ENCODE measurements at regions not wholly inside any gene's neighbourhood (a gene's known extent, or its start where the extent isn't known, plus 50 kb on each side); places are given as distances from the start of the nearest gene placed in this dataset.

- TF ChIP-seq IRF1 (CRISPR knock-in tag; IDR thresholded peaks at IDR 0.05) (no peak), SOX15 (CRISPR knock-in tag; IDR thresholded peaks at IDR 0.05) (no peak), E2F5 (CRISPR knock-in tag; IDR thresholded peaks at IDR 0.05) (no peak), FOXJ3 (CRISPR knock-in tag; IDR thresholded peaks at IDR 0.05; ENCODE audit: borderline replicate concordance) (no peak)
Measured at GRCh38 chr3:178405531-178405930, 130.7 kb upstream of the KCNMB2 start (continued).

GRCh38 chr3:178406206-178406605, 130.0 kb upstream of the KCNMB2 start:
- no peak for DNase-seq (ENCODE audit: low spot score)
- TF ChIP-seq USF1 (CRISPR knock-in tag; IDR thresholded peaks at IDR 0.05): no peak
- TF ChIP-seq OVOL2 (CRISPR knock-in tag; IDR thresholded peaks at IDR 0.05; ENCODE audit: borderline replicate concordance): no peak
- TF ChIP-seq SOX15 (CRISPR knock-in tag; IDR thresholded peaks at IDR 0.05): no peak
- ChIA-PET CTCF (interaction anchor here (0.7 to 1.2 kb wide), 2 partner anchors 21 to 62 kb away, joined by 3 read pairs; no protein-coding TSS in a partner anchor), POLR2A (no interaction called here)
- no peak for ATAC-seq
- Mint-ChIP-seq H3K36me3 (no peaks in the 10 kb centered on the region), H3K4me1 (no peaks in the 10 kb centered on the region), H3K4me3 (no peak overlapping the region), H3K9me3 (no peaks in the 10 kb centered on the region), H3K27me3 (ENCODE audit: low read depth) (no peaks in the 10 kb centered on the region), H3K27ac (no peak overlapping the region)

- TF ChIP-seq HMGA2 (CRISPR knock-in tag; IDR thresholded peaks at IDR 0.05) (no peak), IRF1 (CRISPR knock-in tag; IDR thresholded peaks at IDR 0.05) (no peak), KAT7 (CRISPR knock-in tag; IDR thresholded peaks at IDR 0.05; ENCODE audit: borderline replicate concordance) (no peak), ZNF281 (CRISPR knock-in tag; IDR thresholded peaks at IDR 0.05) (no peak), EMX1 (CRISPR knock-in tag; IDR thresholded peaks at IDR 0.05) (no peak), TEAD1 (CRISPR knock-in tag; IDR thresholded peaks at IDR 0.05) (no peak), MAX (CRISPR knock-in tag; IDR thresholded peaks at IDR 0.05) (no peak)
- DNase-seq (ENCODE audit: low spot score): no peak
- no peaks in the 10 kb centered on the region for H3K9me3 Mint-ChIP-seq
- CTCF ChIA-PET: no interaction called here
- no peak for ATAC-seq
- POLR2A ChIA-PET: no interaction called here
- no peaks in the 10 kb centered on the region for H3K4me1 Mint-ChIP-seq
- no peaks in the 10 kb centered on the region for H3K27me3 Mint-ChIP-seq (ENCODE audit: low read depth)
- no peaks in the 10 kb centered on the region for H3K36me3 Mint-ChIP-seq
- no peak overlapping the region for H3K27ac Mint-ChIP-seq
- H3K4me3 Mint-ChIP-seq: no peak overlapping the region
Measured at GRCh38 chr3:178415384-178415783, 120.9 kb upstream of the KCNMB2 start.

GRCh38 chr3:178417736-178418135, 118.5 kb upstream of the KCNMB2 start:
- Mint-ChIP-seq H3K27ac (no peak overlapping the region), H3K27me3 (ENCODE audit: low read depth) (no peaks in the 10 kb centered on the region), H3K4me1 (no peaks in the 10 kb centered on the region), H3K9me3 (no peaks in the 10 kb centered on the region), H3K4me3 (no peak overlapping the region), H3K36me3 (no peaks in the 10 kb centered on the region)
- CTCF ChIA-PET: no interaction called here
- DNase-seq (ENCODE audit: low spot score): no peak
- POLR2A ChIA-PET: no interaction called here
- no peak for ATAC-seq
- TF ChIP-seq MXD4 (CRISPR knock-in tag; IDR thresholded peaks at IDR 0.05; ENCODE audit: borderline replicate concordance): no peak
- no peak for TF ChIP-seq RELA (CRISPR knock-in tag; IDR thresholded peaks at IDR 0.05; ENCODE audit: borderline replicate concordance)
- TF ChIP-seq ZBTB21 (CRISPR knock-in tag; IDR thresholded peaks at IDR 0.05; ENCODE audit: borderline replicate concordance): no peak
- no peak for TF ChIP-seq ZBTB43 (CRISPR knock-in tag; IDR thresholded peaks at IDR 0.05)
- no peak for TF ChIP-seq NFYB (CRISPR knock-in tag; conservative IDR thresholded peaks at IDR 0.05; ENCODE audit: low read depth)
- no peak for TF ChIP-seq ATF1 (CRISPR knock-in tag; IDR thresholded peaks at IDR 0.05)
- no peak for TF ChIP-seq ZNF219 (CRISPR knock-in tag; IDR thresholded peaks at IDR 0.05; ENCODE audit: borderline replicate concordance)
- no peak for TF ChIP-seq EMX1 (CRISPR knock-in tag; IDR thresholded peaks at IDR 0.05)
- TF ChIP-seq NR2C2 (CRISPR knock-in tag; IDR thresholded peaks at IDR 0.05): no peak
- TF ChIP-seq ATF2 (CRISPR knock-in tag; IDR thresholded peaks at IDR 0.05; ENCODE audit: borderline replicate concordance, low read depth): no peak
- TF ChIP-seq ZMAT4 (CRISPR knock-in tag; IDR thresholded peaks at IDR 0.05): no peak
